Amniotic stem cell (primary cell): ENCODE measurements at regions not wholly inside any gene's neighbourhood (a gene's known extent, or its start where the extent isn't known, plus 50 kb on each side); places are given as distances from the start of the nearest gene placed in this dataset.
"Not testable (repeated sequence)": the region's sequence is repeated elsewhere in the genome, so short reads cannot be mapped to it uniquely, and the experiment has no call there.

Source experiments
- DNase-seq: peaks from one replicate; lab custom pipeline; 2025; lab: John Stamatoyannopoulos, UW

DNA sequence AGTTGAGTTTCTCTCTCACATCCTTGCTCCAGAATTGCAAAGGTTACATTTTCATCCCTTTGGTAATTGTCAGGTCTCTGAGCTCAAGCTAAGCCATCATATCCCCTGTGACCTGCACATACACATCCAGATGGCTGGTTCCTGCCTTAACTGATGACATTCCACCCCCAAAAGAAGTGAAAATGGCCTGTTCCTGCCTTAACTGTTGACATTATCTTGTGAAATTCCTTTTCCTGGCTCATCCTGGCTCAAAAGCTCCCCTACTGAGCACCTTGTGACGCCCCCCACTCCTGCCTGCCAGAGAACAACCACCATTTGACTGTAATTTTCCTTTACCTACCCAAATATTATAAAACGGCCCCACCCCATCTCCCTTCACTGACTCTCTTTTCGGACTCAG is 231.4 kb upstream of the ISX start:
- DNase-seq: not testable (repeated sequence)

DNA sequence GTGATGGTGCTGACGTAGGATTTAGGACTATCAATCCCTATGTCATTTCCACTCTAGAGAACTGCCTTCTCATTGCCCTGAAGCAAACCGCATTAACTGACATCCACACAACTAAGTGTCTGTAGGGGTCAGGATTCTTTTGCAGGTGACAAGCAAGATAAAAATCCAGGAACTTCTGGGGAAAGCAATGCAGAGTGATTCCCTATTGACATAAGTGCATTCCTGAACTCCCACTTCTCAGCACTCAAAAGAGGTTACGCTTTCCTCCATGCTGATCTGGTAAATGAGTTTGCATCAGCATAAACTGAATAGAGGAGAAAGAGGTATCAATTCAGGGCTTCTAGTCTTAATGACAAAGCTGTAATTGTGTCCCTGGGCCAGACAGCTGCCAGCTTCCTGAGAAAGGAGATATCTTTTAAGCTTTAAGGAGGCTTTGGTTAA is 224.6 kb upstream of the ISX start:
- no peak for DNase-seq

DNA sequence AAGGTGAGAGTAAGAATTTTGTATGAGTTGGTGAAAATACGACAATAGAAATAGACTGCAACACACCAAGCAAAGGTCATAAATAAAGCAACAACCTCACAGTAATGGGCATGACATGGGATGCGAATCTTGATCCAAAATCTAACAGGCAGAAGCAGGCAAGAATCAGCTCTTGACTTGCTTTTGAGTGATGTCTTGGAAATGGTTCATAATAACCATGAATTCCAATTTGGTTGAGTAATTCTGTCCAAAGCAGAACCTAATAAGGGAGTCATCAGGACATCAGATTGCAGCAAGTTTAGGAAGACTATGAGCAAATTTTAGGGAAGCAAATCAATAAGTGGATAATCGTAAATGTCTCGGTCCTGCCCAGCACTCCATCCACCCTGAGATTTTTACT is 224.0 kb upstream of the ISX start:
- no peak for DNase-seq

DNA sequence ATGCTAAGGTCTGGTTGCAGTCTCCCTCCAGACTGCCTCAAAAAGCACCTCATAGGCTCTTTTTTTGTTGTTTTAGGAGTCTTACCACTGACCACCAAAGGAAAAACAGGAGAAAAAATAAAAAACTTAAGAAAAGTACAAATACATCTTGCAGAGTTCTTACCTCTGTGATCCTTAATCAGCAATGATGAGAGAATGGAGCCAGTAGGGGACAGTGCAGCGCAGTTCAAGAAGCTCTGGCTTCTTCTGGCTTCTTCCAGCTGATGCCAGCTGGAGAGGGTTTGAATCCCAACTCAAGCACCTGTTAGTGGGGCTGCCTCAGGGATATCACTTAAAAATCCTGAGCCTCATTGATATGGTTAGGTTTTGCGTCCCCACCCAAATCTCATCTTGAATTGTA is 223.3 kb upstream of the ISX start:
- DNase-seq: no peak

- not testable (repeated sequence) for DNase-seq
Measured at GRCh38 chr22:34843743-34844142, 222.2 kb upstream of the ISX start.

DNA sequence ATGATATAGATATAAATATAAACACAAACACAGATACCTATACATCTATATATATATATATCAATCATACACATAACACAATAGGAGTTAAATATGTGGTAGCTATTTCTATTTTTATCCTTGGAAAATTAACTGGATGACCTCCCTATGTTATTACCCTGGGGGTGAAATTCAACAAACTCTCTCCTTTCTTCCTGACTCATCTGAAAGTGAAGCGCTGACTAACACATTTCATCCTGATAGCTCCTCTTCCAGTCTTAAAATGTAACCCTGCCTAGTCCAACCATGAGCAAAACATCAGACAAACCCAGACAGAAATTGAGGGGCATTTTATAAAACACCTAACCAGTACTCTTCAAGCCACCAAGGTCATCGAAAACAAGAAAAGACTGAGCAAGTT is 220.6 kb upstream of the ISX start:
- DNase-seq: peak; percentile 14

- DNase-seq: peak; percentile 11
Measured at GRCh38 chr22:34847072-34847471, 218.9 kb upstream of the ISX start.

- no peak for DNase-seq
Measured at GRCh38 chr22:34849965-34850364, 216.0 kb upstream of the ISX start.

GRCh38 chr22:34851918-34852662 is 213.9 kb upstream of the ISX start:
- no peak for DNase-seq

DNA sequence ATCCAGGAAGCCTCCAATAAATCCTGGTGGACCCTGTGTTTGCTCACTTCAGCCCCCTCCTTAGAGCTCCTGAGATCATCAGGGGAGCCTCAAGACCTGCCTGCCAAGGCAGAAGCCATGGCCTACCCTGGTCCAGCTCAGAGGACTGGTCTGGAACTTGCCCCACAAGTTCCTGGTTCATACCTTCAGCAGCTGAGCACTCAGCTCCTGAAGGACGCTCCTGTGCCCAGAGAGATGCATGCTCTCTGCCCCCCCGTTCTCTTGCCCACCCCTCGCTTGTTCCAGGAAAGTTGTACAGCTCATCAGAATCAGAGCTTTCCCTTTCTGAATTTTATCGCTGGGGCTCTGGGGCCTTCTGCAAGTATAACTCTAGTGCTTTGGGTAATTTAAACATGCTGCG is 210.5 kb upstream of the ISX start:
- DNase-seq: no peak

GRCh38 chr22:34858066-34858465 is 207.9 kb upstream of the ISX start:
- no peak for DNase-seq

GRCh38 chr22:34861787-34862186 is 204.2 kb upstream of the ISX start:
- no peak for DNase-seq

- no peak for DNase-seq
Measured at GRCh38 chr22:34866081-34866480, 199.9 kb upstream of the ISX start.

DNA sequence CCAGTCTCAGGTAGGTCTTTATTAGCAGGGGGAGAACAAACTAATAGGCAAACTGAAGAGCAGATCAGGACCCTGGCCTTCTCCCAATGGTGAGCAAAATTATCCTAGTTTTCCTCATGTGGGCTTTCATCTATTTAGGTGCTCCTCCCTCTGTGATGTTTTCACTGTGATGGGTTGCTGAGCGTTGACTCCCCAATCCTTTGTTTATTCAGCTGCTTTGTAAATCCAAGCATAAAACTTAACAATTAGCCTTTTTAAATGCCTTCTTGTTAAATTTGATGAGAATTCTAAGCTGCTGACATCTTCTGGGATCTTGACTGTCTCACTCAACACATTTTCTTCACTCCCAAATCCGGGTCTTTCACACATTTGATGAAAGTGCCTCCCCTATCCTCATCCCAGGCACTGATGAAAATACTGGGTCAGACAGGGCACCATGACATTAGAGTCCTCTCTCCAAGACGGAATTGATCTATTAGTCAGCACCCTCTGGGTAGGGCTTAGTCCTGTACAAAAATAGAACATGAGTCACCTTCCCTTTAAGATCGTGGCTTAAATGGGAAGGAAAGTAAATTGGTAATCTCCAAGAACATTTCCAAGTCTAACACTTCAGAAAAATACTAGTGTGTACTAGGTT is 199.3 kb upstream of the ISX start:
- DNase-seq: peak; percentile 87

DNA sequence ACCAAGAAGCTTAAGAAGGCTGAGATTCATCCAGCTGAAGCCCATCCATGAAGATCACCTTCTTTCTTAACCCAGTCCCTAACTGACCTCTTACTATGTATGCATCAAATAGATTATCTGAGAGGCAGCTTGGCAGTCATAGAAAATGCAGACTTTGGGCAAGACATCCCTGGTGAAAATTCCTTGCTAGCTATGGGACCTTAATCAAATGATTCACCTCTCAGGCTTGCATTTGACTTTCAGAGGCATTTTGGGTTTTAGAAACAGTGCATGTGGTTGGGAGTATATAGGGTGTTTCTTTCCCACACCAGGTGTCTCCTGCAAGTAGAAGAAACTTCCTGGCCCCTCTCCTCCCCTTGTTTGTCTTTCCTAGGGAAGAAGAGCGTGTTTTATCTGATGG is 188.5 kb upstream of the ISX start:
- peak; percentile 46 for DNase-seq

GRCh38 chr22:34878171-34878570 is 187.8 kb upstream of the ISX start:
- DNase-seq: no peak

- peak; percentile 31 for DNase-seq
Measured at GRCh38 chr22:34879001-34879400, 187.0 kb upstream of the ISX start.

- DNase-seq: no peak
Measured at GRCh38 chr22:34880662-34881061, 185.3 kb upstream of the ISX start.

DNA sequence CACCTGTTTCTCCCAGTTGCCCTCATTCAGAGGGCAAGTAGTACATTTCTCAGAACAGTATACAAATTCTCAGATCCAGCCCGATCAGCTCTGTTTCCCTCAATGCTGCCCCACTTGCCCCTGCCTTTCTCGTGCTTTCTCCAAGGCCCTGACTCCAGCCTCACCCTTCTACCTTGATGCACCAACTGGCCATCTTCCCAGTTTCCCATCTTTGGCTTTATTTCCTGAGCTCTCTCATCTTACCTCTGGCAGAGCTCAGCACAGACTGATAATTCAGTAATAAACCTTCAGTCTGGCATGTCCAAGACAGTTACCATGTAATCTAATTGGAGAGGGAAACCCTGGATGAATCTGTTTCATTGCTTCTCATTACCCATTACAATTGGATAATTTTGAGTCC is 184.5 kb upstream of the ISX start:
- DNase-seq: no peak

- DNase-seq: no peak
Measured at GRCh38 chr22:34885852-34886251, 180.1 kb upstream of the ISX start.

DNA sequence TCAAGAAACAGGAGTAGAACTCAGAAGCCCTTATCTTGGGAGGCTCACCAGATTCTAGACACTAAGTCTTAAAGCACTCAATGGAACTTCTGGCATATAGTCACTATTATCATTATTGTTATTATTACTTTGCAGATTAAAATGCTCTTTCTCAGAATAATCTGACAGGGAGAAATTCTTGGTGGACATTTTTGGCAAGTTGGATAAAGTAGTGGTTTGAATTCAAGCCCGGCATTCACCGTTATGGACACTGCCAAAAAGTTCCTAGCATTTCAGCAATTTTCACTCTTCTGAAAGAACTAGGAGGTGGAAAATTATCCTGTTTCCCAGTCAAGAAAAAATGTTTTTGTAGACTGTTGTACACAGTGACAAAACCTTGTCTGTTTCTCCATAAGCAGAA is 179.6 kb upstream of the ISX start:
- no peak for DNase-seq

GRCh38 chr22:34886812-34887211 is 179.1 kb upstream of the ISX start:
- DNase-seq: no peak

DNA sequence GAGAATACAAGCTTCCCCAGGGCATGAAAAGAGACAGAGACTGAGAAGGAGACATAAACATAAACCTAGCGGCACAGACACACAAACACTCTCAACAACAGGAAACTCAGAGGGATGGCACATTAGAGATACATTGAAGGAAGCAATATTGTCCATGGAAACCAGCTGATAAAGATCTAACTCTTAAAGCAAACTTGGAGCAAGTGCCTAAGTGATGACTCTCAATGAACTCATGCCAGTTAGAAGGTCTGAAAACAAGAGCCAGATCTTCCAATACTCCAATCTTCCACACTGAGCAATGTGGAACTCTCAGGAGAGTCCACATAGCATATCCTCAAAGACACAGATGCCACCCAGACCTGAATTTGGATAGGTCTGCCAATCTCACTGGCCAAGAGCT is 168.8 kb upstream of the ISX start:
- no peak for DNase-seq

DNA sequence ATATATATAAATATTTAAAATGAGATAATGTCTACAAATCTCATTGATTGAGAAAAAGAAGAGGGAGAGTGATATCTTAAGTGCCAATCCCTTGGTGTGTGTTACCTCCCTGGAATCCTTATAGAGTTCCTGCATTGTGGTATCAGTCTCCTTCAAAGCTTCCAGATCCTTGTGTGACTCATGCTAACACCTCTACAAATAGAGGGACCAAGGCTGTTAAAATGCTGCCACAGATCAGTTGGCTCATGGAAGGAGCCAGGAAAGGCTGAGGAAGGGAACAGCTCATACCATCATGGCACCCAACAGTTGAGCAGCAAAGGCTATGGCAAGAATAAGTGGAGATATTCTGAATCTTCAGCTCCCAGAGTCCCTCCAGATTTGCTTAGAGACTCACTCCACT is 163.6 kb upstream of the ISX start:
- no peak for DNase-seq
